GM06990 (cell line): ENCODE measurements at regions not wholly inside any gene's neighbourhood (a gene's known extent, or its start where the extent isn't known, plus 50 kb on each side); places are given as distances from the start of the nearest gene placed in this dataset.

Experiments used
- DNase-seq: peaks from one replicate; pipeline ENCODE4 v3.0.0-alpha.2; 2011; ENCODE audit not compliant: insufficient read length; ENCODE audit errors: extremely low read depth
- H3K27me3 ChIP-seq: replicated peaks from 2 replicates; pipeline ENCODE4 v1.6.0; 2011; ENCODE audit warnings: low read length; ENCODE audit not compliant: control insufficient read depth, insufficient read depth
- H3K36me3 ChIP-seq: 2 replicates; pipeline ENCODE4 v1.5.1; 2011; ENCODE audit warnings: low read length; ENCODE audit not compliant: control insufficient read depth, insufficient read depth
- H3K4me3 ChIP-seq: replicated peaks from 2 replicates; pipeline ENCODE4 v1.5.1; 2011; ENCODE audit warnings: low read depth, mild to moderate bottlenecking, control low read depth, low read length
- CTCF ChIP-seq: IDR thresholded peaks from 2 replicates; pipeline ENCODE4 v1.5.1; 2011; ENCODE audit warnings: low read length, control low read depth, mild to moderate bottlenecking, inconsistent platforms; ENCODE audit not compliant: insufficient read depth, poor library complexity, severe bottlenecking

GRCh38 chr4:165613581-165613980, 234.8 kb downstream of the CPE start:
- Histone ChIP-seq H3K36me3 (no peaks in the 10 kb centered on the region), H3K27me3 (no peaks in the 10 kb centered on the region), H3K4me3 (no peak overlapping the region)
- no peak for TF ChIP-seq CTCF
- no peak for DNase-seq

GRCh38 chr4:165620913-165621312, 242.1 kb downstream of the CPE start:
- no peak overlapping the region for H3K4me3 ChIP-seq
- DNase-seq = no peak
- H3K27me3 ChIP-seq = no peaks in the 10 kb centered on the region
- H3K36me3 ChIP-seq = no peaks in the 10 kb centered on the region
- TF ChIP-seq CTCF = no peak

- Histone ChIP-seq H3K27me3 (no peaks in the 10 kb centered on the region), H3K36me3 (no peaks in the 10 kb centered on the region), H3K4me3 (no peak overlapping the region)
- no peak for DNase-seq
- no peak for TF ChIP-seq CTCF
Measured at GRCh38 chr4:165621983-165622382, 243.2 kb downstream of the CPE start.

GRCh38 chr4:165625281-165625680, 246.5 kb downstream of the CPE start:
- H3K4me3 ChIP-seq = no peak overlapping the region
- H3K27me3 ChIP-seq = no peaks in the 10 kb centered on the region
- no peak for TF ChIP-seq CTCF
- DNase-seq = no peak
- no peaks in the 10 kb centered on the region for H3K36me3 ChIP-seq

GRCh38 chr4:165626316-165626715, 246.7 kb upstream of the TLL1 start:
- Histone ChIP-seq H3K27me3 (no peaks in the 10 kb centered on the region), H3K4me3 (no peak overlapping the region), H3K36me3 (no peaks in the 10 kb centered on the region)
- DNase-seq = no peak
- no peak for TF ChIP-seq CTCF

GRCh38 chr4:165627128-165627527, 245.9 kb upstream of the TLL1 start:
- Histone ChIP-seq H3K4me3 (no peak overlapping the region), H3K27me3 (no peaks in the 10 kb centered on the region), H3K36me3 (no peaks in the 10 kb centered on the region)
- TF ChIP-seq CTCF = no peak
- no peak for DNase-seq
